Osteocyte (in vitro differentiated cells): ENCODE measurements at regions not wholly inside any gene's neighbourhood (a gene's known extent, or its start where the extent isn't known, plus 50 kb on each side); places are given as distances from the start of the nearest gene placed in this dataset.

Source experiments
- DNase-seq: peaks from one replicate; pipeline ENCODE4 v3.0.0; 2021; ENCODE audit warnings: mixed read lengths; ENCODE audit not compliant: unreplicated experiment; ENCODE audit errors: extremely low spot score
- H3K27ac Mint-ChIP-seq: one replicate; pipeline ENCODE4 v1.8.0; 2021; ENCODE audit warnings: mild to moderate bottlenecking, mixed read lengths; ENCODE audit not compliant: unreplicated experiment
- H3K27me3 Mint-ChIP-seq: one replicate; pipeline ENCODE4 v1.8.0; 2021; ENCODE audit warnings: mixed read lengths; ENCODE audit not compliant: unreplicated experiment
- H3K36me3 Mint-ChIP-seq: one replicate; pipeline ENCODE4 v1.8.0; 2021; ENCODE audit warnings: mixed read lengths; ENCODE audit not compliant: unreplicated experiment
- H3K4me1 Mint-ChIP-seq: one replicate; pipeline ENCODE4 v1.8.0; 2021; ENCODE audit warnings: mixed read lengths; ENCODE audit not compliant: unreplicated experiment
- H3K4me3 Mint-ChIP-seq: one replicate; pipeline ENCODE4 v1.8.0; 2021; ENCODE audit warnings: mild to moderate bottlenecking, moderate library complexity, mixed read lengths; ENCODE audit not compliant: unreplicated experiment
- H3K9me3 Mint-ChIP-seq: one replicate; pipeline ENCODE4 v1.8.0; 2021; ENCODE audit warnings: mixed read lengths; ENCODE audit not compliant: unreplicated experiment
- CTCF ChIP-seq: fragments of 200-600 bp; sonication (generic); IDR thresholded peaks from 2 replicates; pipeline ENCODE4 v1.5.0; 2021; ENCODE audit warnings: antibody characterized with exemption, mild to moderate bottlenecking, moderate library complexity

- no peak for DNase-seq
- Mint-ChIP-seq H3K4me3 (no peak overlapping the region), H3K36me3 (peaks cover 14% of the 10 kb centered on the region), H3K27me3 (no peaks in the 10 kb centered on the region), H3K27ac (no peak overlapping the region), H3K4me1 (peaks cover 39% of the 10 kb centered on the region), H3K9me3 (peaks cover 9% of the 10 kb centered on the region)
- no peak for TF ChIP-seq CTCF
Observed at GRCh38 chr13:74061926-74062595, 72.1 kb downstream of the KLF12 start.

- H3K36me3 Mint-ChIP-seq: peaks cover 14% of the 10 kb centered on the region
- no peak for TF ChIP-seq CTCF
- peaks cover 20% of the 10 kb centered on the region for H3K4me1 Mint-ChIP-seq
- peak overlapping the region; percentile 6 for H3K27ac Mint-ChIP-seq
- DNase-seq: no peak
- H3K27me3 Mint-ChIP-seq: no peaks in the 10 kb centered on the region
- H3K9me3 Mint-ChIP-seq: peaks cover 9% of the 10 kb centered on the region
- no peak overlapping the region for H3K4me3 Mint-ChIP-seq
Observed at GRCh38 chr13:74056801-74057542, 77.2 kb downstream of the KLF12 start.

DNA sequence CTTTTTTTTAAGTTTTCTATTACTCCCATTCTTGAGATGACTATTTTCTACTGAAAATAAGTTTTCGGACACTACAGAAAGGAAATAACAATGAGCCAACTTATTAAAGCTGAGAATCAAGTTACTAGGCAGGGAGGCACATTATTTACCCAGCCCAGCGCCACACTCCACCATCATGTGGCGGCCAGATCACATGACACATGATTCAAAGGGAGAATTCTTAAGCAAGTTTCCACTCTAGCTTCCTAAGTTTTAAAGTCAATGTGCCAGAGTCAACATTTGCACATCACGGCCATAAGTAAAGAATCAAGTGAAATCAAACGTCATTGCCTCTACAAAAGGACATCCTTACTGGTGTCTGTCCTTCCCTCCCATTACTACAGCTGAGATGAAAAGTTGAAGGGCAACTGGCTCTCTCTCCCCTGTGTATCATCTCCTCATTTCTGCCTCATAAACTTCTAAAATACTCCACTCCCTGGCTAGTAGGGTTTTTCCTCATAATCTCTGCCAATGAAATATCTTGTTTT is 81.7 kb downstream of the KLF12 start:
- H3K4me3 Mint-ChIP-seq: no peak overlapping the region
- DNase-seq: no peak
- H3K9me3 Mint-ChIP-seq: peaks cover 4% of the 10 kb centered on the region
- no peaks in the 10 kb centered on the region for H3K27me3 Mint-ChIP-seq
- H3K4me1 Mint-ChIP-seq: peaks cover 38% of the 10 kb centered on the region
- no peak for TF ChIP-seq CTCF
- no peak overlapping the region for H3K27ac Mint-ChIP-seq
- H3K36me3 Mint-ChIP-seq: peaks cover 2% of the 10 kb centered on the region

DNA sequence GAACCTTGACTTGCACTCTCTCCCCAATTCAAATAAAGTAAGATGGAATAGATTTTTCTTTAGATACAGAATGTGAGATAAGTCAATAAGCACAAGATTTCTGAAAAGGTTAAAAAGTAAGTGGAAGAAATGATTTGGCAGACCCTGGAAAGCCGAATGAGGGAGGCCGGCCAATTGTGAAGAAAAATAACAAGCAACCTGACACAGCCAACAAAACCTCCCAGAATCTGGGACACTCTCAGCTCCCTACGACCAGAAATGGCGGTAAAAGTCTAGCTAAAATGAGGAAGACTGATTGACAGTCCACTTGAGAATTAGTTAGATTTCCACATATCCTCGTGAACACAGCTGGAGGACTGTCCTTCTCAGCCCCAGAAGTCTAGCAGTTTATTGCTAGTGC is 85.4 kb downstream of the KLF12 start:
- no peak overlapping the region for H3K27ac Mint-ChIP-seq
- H3K27me3 Mint-ChIP-seq: no peaks in the 10 kb centered on the region

More for the DNA sequence above, 85.4 kb downstream of the KLF12 start:
- Mint-ChIP-seq H3K4me1 (peaks cover 28% of the 10 kb centered on the region), H3K9me3 (peaks cover 4% of the 10 kb centered on the region), H3K36me3 (peaks cover 7% of the 10 kb centered on the region), H3K4me3 (no peak overlapping the region)
- DNase-seq: no peak
- no peak for TF ChIP-seq CTCF
